ENCODE measurements at regions not wholly inside any gene's neighbourhood (a gene's known extent, or its start where the extent isn't known, plus 50 kb on each side); places are given as distances from the start of the nearest gene placed in this dataset.
A peak's percentile ranks its signal among the peaks of the same experiment; 100 is the strongest.

GRCh38 chr3:64915778-64916177, 228.0 kb upstream of the ADAMTS9 start:
- no peak for DNase-seq (ENCODE audit: low spot score)

GRCh38 chr3:64913515-64913914, 225.7 kb upstream of the ADAMTS9 start:
- DNase-seq (ENCODE audit: low spot score): no peak

DNA sequence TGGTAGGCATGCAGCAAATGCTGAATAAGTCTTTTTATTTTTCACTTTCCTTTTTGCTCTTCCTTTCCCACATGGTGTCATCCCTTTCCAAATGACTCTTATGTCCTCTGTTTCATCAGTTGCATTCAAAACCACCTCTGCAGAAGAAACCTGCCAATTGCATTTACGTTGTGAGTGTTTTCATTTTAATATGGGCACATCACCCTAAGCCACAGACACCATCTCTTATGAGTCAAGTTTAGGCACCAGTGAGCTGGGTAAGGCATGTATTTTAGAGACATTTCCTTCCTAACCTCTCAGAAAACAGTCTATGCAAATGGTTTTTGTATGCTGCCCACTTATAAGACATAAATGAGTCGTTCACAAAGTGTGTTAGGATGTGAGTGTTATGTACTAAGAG, 223.3 kb upstream of the ADAMTS9 start:
- no peak for DNase-seq (ENCODE audit: low spot score)

DNA sequence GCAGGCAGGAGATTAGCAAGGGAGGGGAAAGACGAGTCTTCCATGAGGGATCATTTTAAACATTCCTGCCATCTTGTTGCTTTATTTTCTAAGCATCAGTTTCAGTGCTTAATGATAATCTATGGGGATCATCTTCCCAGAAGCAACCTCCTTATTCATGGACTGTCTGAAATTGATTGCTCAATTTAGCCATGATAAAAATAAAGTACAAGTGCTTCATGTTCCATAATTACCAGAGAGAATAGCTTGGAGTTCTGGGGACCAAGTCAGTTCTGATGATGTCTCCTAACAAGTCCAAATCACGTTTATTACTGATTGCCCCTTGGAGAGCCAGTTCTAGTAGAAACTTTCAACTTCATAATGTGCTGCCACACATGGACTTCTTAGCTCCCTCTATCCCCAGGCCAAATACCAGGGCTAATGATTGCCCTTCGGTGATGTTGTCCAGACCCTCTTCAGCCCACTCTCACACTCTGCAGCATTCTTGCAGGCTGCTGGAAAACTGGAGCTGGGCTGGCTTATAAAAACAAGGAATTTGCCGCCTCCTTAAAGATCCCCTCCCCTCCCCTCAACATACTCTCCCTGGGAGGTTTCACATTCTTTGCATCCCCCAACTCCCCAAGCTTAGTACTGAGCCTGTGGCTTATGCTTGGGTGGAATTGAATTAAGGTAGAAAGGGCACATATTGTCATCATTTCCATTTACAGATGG, 222.1 kb upstream of the ADAMTS9 start:
- no peak for DNase-seq (ENCODE audit: low spot score)

DNA sequence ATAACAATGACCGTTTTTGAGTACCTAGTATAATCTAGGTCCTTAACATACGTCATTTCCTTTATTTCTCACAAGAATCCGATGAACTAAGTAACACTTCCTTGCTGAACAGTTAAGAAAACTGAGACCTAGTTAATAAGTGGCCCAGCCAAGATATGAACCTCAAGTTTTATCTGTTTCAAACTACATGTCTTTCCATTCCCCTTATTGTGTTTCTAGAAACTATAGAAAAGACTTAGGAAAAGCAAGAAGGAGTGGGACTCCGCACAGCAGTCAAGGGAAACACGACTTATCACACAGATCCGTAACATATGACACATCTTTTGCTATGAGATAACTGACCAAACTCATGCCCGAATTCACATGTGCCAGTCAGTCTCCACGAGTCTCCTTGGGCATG, 221.2 kb upstream of the ADAMTS9 start:
- DNase-seq (ENCODE audit: low spot score): no peak

DNA sequence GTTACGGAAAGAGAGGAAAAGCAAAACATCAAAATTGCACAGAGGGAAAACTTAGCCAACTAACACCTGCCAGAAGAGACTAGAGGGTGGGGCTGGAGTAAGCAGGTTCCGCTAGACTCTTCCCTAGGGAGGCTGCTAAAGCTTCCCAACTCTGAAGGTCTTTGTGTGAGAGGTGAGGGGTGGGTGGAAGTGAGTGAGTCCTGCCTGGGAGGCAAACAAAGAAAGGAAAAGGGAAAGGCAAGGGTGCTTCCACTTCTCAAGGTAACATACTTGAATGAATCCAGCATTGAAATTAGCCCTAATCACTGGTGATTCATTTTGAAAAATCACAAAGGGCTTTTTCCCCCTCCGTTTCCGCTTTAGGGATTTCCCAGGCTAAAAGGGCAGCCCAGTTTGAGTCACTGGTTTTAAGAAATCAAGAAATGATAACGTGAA, 220.5 kb upstream of the ADAMTS9 start:
- peak; percentile 50 for DNase-seq (ENCODE audit: low spot score)

GRCh38 chr3:64905906-64906410, 218.2 kb upstream of the ADAMTS9 start:
- DNase-seq (ENCODE audit: low spot score): no peak

- DNase-seq (ENCODE audit: low spot score): no peak
Observed at GRCh38 chr3:64903006-64903405, 215.2 kb upstream of the ADAMTS9 start.

DNA sequence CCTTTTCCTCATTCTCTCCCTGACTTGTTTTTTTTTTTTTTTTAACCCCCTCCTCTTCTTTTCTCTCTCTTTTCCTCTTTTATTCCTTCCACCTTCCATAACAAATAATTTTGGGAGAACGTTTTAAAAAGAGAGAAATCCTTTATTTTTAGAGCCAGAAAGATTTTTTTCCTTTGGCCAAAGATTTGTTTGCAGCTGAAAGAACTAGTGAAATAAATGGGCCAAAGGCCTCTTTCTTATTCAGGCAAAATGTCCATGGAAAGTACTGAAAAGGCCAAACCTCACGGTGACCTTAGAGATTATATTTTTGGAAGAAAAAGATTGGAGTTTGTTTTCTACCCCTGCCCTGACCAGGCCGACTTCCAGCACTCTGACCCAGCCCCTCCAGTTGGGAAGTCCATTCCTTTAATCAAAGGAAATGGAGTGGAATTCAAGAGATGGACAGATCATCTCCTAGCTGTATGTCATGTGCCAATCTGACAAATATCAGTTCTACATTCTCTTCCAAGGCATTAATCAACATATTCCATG, 214.3 kb upstream of the ADAMTS9 start:
- no peak for DNase-seq (ENCODE audit: low spot score)

- DNase-seq (ENCODE audit: low spot score): no peak
Observed at GRCh38 chr3:64901522-64901885, 213.7 kb upstream of the ADAMTS9 start.

DNA sequence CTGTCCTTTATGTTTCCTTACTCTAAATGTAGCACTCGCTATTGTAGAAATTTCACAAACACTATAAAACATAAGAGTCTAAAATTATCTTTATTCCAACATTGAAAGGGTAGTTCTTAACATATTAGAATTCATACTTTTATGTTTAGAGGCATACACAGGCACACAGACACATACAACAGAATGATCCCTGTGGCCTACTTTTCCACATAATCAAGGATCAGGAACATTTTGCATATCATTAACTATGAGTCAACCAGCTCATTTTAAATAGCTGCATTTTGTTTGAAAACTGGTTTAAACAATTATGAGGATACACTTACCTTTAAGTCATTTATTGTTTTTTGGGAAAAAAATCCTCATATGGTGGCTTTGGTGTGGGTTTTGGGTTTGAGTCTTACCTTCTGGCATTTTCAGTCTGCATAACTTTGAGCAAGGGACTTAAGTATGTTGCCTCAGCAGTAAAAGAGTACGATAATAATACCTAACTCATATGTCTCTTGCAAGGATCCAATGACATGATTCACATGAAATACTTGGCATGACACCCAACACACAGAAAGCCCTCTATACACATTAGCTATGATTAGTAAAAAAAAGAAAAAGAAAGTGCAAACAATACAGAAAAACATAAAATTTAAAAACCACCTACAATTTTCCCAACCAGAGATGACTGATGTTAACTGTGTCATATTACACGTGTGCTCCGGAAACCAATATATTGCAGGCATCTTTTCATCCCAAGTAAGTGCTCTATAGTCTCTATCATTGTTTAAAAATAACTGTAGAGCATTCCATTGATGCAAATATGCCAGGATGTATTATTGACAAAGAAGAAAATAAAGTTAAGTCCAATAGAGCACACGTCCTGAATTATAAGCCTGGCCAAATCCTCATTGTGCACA, 213.1 kb upstream of the ADAMTS9 start:
- DNase-seq (ENCODE audit: low spot score): no peak

DNA sequence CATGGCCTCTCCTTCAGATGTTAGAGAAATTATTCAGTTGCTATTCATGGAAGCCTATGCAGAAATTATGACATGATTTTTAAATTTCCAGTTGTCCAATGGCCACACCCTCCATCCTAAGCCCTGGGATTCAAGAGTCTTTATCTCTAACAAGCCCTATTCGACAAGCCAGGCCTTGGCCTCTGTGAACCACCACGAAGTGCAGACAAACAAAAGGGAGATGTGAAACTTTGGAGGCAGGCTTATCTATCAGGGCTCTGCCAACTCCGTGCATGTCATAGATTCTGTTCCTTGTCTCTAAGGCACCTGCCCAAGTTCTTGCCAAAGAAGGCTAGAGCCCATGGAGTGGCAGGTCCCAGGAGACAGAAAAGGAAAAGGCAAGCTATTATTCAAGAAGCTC, 212.4 kb upstream of the ADAMTS9 start:
- no peak for DNase-seq (ENCODE audit: low spot score)

- DNase-seq (ENCODE audit: low spot score): peak; percentile 5
Observed at GRCh38 chr3:64898941-64899340, 211.1 kb upstream of the ADAMTS9 start.

DNA sequence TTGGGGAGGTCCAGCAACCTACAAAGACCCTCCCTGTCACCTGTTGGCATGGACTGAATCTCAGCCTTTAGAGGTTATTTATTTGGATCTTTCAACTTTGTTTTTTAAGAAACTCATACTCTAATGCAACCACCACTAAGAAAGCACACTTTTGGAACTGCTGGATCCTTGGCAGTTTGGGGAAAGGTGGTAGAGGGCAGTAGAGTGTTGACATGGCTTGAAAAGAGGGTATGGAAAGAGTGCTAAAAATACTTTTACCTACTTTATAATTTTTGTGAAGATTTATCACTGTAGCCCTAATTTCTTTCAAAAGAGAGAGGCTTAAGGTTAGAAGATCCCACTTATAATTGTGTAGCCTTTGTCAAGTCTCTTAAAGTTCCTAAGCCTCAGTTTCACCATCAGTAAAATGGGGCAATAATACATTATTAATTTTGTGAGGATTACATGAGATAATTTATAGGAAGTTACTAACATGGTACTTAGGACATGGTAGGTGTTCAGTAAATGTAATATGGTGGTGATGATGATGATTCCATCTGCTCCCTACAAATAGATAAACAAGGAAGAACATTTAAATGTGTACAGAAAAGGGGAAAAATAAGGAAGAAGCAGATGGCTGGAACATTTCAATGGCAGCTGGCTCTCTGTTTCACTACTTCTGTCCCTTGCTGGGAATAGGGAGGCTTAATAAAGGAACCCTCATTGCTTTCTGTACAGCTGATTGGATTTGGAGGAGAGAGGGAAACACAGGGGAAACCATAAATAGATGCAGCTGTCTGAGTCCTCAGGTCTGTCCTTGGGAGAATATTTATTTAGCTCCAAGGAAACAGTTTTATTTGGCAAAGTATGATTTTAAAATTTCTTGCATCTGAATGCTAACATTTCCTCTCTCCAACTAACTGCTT, 208.4 kb upstream of the ADAMTS9 start:
- no peak for DNase-seq (ENCODE audit: low spot score)

DNA sequence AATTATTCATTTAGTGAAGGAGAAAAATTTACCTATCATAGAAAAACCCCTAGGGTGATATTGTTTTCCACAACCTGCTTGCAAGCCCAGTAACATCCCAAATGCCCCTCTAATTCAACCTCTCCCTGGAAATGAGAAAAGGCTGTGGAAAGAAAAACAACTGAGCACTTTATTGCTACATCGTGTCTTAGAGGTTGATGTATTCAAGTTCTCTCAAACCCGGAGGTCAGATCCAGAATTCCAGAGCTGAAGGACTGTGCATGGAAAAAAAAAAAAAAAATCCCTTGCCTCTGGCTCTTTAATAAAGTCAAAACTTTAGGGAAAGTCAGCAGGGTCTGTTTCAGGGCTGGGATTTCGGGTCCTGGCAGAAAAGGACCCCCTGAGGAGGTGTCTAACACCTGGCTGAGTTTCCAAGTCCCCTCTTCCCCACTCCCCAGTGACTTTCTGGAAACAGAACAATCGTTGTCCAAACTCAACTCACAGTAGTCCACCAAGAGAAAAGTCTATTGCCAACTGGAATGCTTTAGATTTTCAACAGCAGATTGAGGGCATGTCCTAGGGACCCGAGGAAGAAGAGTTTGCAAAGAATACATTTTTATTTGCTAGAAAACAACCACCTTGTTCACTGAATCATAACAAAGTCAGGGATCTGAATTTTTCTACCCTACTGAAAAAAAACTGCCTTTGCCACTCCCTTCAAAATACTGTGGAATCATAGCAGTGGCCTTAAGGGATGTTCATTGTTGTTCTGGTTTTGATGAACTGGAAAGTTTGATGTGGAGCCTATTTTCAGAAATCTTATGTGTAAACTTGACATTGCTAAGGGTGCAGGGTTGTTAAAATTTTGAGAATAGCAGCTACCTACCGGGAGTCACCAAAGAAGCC, 207.5 kb upstream of the ADAMTS9 start:
- no peak for DNase-seq (ENCODE audit: low spot score)

DNA sequence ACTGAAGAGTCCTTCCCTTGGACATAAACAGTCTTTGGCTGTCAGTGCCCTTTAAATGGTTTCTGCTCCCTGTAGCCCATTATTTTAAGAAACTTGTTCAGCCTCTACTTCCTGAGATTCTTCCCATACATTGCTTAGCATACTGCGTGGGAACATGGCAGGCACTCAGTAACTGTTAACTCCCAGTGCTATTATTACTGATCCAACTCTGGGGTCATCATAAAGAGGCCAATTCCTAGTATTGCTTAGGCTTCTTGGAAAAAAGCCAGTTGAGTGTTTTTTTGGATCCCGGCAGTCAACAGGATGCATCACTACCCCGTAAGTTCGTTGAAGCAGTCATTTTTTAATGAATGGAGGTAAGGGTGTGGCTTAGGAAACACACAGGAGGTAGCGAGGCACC, 206.2 kb upstream of the ADAMTS9 start:
- DNase-seq (ENCODE audit: low spot score): no peak

DNA sequence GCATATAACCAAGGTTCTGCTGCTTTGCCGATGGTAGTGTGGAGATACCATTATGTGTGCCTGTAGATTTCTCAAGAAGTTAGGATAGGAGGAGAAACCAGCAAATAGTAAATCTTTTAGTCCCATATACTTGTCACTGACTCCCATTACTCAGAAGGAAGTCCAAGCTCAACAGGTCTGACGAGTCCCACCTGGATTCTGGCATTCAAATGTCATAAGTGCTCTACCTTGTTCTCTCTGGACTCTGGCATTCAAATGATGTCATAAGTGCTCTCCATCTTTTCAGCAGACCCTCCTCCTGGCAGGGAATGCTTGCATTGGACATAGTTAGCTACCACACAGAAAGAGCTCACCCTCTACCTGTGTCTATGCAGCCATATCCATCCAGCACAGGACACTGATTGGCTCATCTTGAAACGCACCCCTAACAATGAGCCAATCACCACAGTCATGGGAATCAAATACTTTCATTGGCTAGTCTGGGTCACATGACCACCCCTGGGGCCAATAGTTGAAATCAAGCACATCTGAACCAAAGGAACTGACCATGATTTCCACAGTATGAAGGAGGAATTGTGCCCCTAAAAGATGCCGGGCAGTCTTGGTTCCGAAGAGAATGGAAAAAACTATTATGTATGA, 205.0 kb upstream of the ADAMTS9 start:
- no peak for DNase-seq (ENCODE audit: low spot score)

DNA sequence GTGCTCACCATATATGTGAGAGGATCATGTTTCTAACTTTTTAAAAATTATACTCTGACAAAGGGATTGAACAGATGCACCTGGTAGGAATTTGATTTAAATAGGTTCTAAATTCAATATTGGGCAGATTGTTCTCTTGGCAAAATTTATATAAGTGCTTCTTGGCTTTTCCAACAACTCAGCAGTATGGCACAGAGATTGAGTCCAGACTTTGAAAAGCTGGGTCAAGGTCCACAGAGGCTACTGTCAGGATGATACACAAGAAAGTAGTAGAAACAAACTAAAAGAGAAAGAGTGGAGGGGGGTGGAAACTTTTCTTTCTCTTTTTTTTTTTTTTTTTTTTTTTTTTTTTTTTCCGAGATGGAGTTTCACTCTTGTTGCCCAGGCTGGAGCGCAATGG, 203.2 kb upstream of the ADAMTS9 start:
- DNase-seq (ENCODE audit: low spot score): no peak

- no peak for DNase-seq (ENCODE audit: low spot score)
Observed at GRCh38 chr3:64890466-64890865, 202.7 kb upstream of the ADAMTS9 start.

GRCh38 chr3:64890006-64890405, 202.2 kb upstream of the ADAMTS9 start:
- no peak for DNase-seq (ENCODE audit: low spot score)

Measured in A172 (cell line).